DMS 273 (cell line): ENCODE measurements at regions not wholly inside any gene's neighbourhood (a gene's known extent, or its start where the extent isn't known, plus 50 kb on each side); places are given as distances from the start of the nearest gene placed in this dataset.
"Not testable (repeated sequence)": the region's sequence is repeated elsewhere in the genome, so short reads cannot be mapped to it uniquely, and the experiment has no call there.

Source experiments
- DNase-seq: peaks from one replicate; lab custom pipeline; 2025; ENCODE audit not compliant: unreplicated experiment; lab: John Stamatoyannopoulos, UW

DNA sequence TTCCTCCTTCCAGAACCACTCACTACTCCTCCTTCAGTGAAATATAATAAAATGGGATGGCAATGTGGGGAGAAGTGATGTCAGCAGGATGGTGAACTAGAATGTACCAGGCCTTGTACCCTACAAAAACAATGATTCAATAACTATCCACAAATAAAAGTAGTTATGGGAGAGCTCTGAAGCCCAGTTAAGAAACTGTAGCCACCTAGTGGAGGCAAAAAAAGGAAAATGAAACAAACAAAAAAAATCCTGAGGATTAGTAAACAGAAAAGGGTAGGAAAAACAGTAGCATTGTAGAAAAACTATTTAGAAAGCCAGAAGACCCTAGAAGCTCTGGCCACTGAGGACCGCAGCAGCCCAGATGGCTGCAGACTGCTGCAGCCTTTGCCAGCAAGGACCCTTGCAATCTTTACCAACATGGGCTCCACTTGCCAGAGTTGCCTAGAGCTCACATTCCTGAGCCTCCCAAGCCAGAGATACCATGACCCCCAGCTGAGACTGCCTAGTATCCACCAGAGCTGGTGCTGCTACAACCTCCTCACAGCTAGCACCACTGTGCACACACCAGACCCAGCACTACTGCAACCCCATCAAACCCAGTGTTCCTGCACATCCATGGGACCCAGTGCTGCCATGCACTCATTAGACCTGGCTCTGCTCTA, 259.7 kb upstream of the MSX2 start:
- no peak for DNase-seq

DNA sequence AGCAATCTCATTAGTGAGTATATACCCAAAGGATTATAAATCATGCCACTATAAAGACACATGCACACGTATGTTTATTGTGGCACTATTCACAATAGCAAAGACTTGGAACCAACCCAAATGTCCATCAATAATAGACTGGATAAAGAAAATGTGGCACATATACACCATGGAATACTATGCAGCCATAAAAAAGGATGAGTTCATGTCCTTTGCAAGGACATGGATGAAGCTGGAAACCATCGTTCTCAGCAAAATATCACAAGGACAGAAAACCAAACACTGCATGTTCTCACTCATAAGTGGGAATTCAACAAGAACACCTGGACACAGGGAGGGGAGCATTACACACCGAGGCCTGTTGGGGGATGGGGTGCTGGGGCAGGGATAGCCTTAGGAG, 252.9 kb upstream of the MSX2 start:
- not testable (repeated sequence) for DNase-seq

DNA sequence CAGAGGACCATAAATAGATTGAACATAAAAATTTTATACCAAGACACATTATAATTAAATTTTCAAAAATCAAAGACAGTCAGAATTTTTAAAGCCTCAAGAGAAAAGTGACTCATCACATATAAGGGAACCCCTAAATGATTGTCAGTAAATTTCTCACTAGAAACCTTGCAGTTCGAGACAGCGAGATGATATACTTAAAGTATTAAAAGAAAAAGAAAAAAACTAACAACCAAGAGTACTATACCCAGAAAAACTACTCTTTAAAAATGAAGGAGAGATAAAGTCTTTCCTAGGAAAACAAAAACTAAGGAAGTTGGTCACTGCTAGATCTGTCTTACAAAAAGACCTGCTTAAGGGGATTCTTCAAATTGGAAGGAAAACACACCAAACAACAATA, 251.4 kb upstream of the MSX2 start:
- DNase-seq = no peak

DNA sequence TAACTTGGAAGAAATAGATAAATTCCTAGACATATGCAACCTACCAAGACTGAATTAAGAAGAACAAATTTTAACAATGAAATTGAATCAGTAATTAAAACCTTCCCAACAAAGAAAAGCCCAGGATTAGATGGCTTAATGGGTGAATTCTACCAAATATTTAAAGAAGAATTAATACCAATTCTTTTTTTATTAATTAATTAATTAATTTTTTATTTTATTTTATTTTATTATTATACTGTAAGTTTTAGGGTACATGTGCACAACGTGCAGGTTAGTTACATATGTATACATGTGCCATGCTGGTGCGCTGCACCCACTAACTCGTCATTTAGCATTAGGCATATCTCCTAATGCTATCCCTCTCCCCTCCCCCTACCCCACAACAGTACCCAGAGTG, 248.4 kb upstream of the MSX2 start:
- not testable (repeated sequence) for DNase-seq

DNA sequence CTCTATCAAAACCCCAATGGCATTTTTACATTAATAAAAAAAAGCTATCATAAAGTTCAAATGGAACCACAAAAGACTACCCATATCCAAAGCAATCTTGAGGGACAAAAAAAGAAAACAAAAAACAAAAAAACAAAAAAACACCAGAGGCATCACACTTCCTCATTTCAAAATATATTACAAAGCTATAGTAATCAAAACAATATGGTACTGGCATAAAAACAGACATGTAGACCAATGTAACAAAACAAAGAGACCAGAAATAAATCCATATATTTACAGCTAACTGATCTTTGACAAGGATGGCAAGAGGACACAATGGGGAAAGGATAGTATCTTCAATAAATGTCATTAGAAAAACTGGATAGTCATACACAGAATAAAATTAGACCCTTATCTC, 245.1 kb upstream of the MSX2 start:
- no peak for DNase-seq

DNA sequence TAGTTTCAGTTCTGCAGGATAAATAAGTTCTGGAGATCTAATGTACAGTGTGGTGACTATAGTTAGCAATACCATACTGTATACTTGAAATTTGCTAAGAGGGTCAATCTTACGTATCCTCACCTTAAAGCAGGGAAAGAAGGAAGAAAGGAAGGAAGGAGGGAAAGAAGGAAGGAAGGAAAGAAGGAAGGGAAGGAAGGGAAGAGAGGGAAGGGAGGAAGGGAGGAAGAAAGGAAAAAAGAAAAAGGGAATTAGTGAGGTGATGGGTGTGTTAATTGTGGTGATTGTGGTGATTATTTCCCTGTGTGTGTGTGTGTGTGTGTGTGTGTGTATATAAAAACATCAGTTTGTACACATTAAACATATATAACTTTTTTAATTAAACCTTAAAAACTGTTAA, 242.6 kb upstream of the MSX2 start:
- no peak for DNase-seq

DNA sequence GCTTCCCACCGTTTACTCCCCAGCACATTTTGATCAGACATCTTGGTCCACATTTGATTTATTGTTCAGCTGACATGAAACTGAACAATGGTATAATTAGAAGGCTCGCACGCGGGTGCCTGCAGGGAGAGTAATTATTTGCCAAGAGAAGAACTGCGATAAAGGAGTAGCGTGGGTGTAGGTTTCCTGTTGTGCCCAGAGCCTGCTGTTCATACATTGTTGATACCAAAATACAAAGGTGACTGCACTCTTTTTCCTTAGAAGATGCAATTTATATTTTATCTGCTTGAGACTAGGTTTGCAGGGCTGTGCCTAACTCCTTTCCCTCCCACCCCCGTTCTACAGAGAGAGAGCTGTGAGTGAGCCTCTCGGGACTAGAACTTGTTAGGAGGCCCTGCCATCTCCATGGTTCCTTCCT, 241.8 kb upstream of the MSX2 start:
- no peak for DNase-seq

DNA sequence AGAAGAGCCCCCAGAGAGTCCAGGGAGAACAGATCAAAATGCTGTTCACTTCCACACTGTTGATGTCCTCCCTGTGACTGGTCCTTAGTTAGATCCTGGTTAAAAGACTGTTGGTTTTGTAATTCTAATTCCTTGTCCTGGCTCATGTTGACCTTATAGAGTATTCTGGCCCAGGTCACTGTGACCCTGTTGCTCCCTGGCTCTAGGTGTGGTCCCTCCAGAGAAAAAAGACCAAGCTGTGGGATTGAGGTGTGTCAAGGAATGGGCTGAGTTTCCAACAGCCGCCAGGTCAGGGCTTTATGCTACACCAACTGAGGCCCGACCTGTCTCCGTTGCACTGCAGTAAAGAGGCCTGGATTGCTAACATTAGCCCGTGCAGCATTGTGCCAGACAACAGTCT, 241.0 kb upstream of the MSX2 start:
- no peak for DNase-seq

DNA sequence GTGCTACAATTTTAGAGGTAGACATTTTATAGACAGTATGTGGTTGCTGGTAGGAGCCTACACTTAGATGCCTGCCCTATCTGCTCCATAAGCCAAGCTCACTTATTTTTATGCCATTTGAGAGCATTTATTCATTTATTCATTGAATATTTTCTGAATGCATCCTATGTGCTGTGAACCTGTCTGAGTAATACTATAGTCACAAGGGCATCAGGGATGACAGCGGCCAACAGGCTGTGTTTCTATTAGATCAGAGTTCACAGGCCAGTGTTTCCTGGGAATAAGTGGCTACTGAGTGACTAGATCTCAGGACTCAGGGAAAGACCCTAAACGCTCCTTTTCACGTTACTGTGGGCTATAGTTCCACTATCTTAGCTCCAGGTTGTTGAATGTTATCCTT, 235.2 kb upstream of the MSX2 start:
- DNase-seq = no peak

DNA sequence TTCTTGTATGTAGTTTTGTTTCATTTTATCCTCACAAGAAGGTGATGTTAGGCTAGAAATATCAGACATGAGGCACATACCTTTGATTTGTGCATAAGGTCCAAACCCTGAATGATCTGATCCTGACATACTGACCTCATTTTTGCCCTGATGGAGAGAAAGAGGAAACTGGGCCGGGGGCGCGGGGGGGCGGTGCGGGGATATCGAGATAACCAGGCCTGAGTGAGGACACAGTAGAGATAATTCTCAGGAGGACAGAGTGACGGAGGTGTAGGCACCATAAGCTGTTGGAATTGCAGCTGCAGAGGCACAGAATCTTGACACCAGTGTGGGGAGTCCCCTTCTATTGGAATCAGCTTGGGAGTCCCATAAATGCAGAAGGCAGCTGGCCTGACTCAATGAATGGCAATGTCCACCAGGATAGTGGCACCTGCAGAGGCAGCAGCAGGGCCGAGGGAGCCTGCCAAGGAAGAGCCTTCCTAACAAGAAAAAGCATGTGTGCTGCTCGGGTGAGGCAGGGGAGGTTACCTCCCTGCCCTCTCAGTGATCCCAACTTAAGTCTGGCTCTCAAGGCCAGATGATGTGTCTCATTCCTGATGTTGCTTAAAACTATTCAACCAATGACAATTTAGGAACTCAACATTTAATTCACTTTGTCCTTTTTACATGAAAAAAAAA, 234.3 kb upstream of the MSX2 start:
- DNase-seq = no peak

DNA sequence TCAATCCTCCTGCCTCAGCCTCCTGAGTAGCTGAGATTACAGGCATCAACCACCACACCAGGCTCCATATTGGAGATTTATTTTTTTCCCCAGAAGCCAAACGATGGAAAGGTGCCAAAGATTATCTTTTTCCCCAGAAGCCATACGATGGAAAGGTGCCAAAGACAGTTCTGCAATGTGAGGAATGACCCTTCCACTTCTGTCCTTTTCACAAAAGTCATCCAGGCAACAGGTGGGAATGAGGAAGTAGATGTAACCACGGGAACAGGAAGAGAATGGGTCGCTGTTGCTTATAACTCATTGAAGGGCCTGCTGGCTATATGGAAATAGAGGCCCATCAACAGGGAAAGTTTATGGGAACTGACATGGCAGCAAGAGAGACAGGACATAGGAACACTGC, 233.7 kb upstream of the MSX2 start:
- no peak for DNase-seq

DNA sequence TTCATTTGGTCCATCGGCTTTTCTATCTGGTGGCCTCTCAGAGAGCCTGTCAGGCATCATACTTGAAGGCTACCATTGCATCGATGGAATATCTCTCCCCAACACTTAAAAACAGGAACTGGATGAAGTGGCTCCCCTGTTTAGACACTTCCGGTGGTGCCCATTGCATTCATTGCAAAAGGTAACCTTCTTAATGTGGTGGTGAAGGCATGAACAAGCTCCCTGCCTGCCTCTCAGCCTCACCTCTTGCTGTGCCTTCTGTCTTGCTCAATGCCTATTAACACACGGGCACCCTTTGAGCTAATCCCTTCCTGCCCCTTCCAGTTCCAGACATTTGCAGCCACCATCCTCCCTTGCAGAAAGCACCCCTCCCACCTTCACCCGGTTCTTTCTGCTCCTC, 233.1 kb upstream of the MSX2 start:
- DNase-seq = no peak

DNA sequence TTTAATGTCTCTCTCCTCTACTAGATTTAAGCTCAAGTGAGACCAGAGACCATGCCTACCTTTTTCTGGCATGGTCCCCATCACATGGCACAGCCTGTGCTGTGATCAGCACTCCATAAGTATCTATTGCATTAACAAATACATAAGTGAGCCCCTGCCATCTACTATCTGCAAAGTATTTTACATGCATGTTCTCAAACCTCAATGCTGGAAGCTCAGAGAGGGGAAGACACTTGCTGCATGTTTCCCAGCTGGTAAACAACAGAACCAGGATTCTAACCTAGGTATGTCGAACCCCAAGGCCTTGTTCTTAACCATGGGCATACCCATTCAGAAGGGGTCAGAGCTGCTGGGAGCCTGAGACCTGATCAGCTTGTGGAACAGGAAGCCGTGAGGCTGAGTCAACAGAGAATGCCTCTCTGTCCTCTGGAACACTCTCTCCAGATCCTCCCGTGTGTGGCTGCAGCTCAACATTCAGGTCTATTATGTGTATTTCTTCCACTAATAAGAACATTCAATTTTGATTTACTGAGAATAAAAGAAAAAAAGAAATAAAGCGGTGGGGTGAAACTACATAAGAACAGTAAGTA, 232.5 kb upstream of the MSX2 start:
- no peak for DNase-seq

DNA sequence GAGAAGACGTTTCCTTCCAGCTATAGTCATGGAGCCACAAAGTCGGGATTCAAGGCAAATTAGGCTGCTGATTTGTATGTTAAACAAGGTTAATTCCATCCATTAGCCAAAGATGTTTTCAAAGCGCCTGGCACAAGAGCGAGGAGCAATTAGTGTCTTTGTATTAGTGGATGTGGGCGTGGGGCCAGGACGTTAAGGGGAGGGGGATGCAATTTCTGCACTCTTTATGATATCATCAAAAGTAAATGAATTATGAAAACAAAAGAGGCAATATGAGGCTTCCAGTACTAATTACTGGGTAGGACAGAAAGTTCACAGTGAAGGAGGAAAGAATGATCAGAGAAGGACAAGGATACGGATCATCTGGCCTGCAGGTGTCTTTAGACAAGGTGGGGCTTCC, 230.9 kb upstream of the MSX2 start:
- no peak for DNase-seq

DNA sequence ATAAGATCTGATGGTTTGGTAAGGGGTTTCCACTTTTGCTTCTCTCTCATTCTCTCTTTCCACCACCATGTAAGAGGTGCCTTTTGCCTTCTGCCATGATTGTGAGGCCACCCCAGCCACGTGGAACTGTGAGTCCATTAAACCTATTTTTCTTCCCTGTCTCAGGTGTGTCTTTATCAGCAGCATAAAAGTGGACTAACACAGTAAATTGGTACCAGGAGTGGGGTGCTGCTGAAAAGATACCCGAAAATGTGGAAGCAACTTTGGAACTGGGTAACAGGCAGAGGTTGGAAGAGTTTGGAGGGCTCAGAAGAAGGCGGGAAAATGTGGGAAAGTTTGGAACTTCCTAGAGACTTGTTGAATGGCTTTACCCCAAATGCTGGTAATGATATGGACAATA, 226.4 kb upstream of the MSX2 start:
- not testable (repeated sequence) for DNase-seq

DNA sequence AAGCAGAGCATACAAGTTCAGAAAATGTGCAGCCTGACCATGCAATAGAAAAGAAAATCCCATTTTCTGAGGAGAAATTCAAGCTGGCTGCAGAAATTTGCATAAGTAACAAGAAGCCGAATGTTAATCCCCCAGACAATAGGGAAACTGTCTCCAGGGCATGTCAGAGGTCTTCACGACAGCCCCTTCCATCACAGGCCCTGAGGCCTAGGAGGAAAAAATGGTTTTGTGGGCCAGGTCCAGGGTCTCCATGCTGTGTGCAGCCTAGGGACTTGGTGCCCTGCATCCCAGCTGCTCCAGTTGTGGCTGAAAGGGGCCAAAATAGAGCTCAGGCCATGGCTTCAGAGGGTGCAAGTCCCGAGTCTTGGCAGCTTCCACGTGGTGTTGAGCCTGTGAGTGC, 225.8 kb upstream of the MSX2 start:
- DNase-seq = not testable (repeated sequence)

DNA sequence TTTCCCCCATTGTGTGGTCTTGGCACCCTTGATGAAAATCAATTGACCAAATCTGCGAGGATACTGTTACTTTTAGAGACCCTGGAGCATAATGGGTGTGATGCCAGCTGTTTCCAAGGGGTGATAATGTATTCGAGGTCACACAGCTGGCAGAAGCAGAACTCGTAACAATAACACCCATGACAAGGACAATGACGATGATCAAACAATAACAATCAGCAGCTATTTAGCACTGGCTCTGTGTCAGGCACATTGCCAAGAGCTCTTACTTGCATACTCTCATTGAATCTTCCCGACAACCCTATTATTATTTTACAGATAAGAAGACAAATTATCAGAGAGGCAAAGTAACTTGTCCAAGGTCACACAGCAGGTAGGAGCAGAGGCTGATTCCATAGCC, 223.7 kb upstream of the MSX2 start:
- no peak for DNase-seq

DNA sequence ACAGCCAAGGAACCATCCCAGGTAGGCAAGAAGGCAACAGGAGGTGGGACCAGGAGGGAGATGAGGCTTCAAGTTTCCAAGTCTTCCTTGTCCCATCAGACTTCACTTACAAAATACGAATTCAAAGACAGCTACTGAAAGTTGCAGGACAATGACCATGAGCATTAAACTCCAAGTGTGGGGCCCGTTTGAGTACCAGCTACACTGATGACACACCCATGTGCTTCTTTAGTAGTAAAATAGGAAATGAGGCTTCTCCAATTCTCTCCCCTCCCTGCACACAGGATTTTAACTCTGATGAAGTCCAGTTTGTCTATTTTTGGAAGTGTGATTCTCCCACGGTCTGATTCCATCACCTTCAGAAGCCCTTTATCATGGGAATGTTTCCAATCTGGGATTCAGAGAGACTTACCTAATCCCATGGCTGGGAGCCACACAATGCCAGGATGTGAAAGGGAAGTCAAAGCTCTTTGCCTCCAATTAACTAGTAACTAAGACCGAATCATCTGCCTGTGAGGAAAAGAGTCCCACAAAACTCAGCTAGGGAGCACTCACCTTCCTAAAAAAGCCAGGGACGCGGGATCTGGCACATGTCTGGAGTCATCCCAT, 222.8 kb upstream of the MSX2 start:
- DNase-seq = no peak

DNA sequence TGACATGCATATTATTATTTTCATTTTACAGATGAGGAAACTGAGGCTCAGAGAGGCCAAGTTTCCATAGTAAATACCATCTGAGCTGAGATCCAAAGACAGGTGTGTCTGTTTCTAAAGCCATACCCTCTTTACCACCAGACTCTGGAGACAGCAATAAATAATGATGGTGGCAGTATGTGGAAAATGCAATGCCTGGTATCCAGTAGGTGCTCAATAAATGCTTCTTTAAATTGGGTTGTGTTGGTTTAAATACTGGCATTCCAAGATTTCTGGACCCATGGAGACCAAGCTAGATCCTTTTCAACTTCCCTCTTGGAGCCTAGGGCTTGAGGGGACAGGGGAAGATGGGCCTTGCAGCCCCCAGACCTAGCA, 221.3 kb upstream of the MSX2 start:
- no peak for DNase-seq

DNA sequence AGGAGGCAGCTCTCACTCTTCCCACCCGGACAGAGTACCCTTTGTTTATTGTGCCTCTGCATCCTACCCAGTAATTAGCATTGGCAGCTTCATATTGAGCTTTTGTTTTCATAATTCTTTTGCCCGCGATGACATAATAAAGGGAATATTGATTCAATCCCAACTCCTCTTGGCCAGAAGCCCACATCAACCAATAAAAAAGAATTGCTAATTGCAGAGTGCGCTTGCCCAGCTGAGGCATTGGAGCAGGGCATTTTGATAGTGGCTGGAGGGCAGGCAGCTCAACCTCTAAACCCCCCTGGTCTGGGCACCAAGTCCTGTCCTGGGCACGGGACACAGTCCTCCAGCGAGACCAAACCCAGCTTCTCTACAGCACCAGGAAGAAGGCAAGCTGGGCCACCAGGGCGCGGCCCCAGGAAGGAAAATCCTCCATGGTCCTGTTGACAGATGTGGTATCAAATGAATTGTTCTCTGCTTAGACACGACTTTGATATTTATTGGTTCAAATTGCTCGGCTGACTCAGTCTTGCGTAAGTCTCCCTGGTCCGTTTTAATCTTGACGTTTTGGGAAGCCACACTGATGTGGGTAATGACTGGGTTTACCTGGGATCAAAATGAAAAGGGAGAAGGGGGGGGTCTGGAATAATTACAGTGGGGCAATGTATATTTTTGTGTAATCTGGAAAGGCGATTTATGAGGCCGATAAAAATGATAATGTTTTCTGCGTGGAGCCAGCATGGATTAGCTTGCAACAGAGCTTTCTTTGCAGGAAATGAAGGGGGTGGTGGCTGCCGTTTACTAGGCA, 220.7 kb upstream of the MSX2 start:
- no peak for DNase-seq

DNA sequence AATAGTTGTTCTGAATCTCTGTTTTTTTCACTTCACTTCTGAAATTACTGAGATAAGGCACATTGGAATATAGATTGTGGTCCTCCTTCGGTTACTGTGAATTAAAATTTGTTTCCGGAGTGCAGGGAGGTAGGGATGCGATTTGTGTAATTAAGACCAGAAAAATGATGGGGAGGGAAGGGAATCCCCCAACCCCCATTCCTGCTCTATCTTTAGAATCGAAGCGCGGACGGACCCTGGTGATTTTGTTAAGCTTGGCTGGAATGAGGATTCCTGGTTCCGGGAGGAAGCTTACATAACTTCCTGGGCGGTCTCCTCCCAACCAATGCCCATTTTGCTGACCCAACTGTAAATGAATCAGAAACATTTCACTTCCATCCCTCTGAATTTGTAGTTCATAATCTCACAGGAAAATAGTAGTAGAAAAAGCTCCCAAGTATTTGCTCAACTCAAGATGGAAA, 220.1 kb upstream of the MSX2 start:
- no peak for DNase-seq
